Ovary (tissue), 3 donors: ENCODE measurements at regions not wholly inside any gene's neighbourhood (a gene's known extent, or its start where the extent isn't known, plus 50 kb on each side); places are given as distances from the start of the nearest gene placed in this dataset.

ENCODE experiments used
- EP300 ChIP-seq: sonication (generic); formaldehyde crosslinking; IDR thresholded peaks from one replicate; pipeline ENCODE4 v1.6.1; 2017; ENCODE audit warnings: antibody characterized with exemption
- TF ChIP-seq, protein P1 (sequence below), 3 donors: fragments of 450-650 bp in 2 of 3; fragments of 200-600 bp in 1 of 3; IDR thresholded peaks; one replicate each; pipeline versions ENCODE4 v1.5.1 to v1.8.0; 2016 to 2022; ENCODE audit warnings: antibody characterized with exemption in 3 of 3, mild to moderate bottlenecking in 1 of 3
- donor health status: DM: no; HTN: no; CAD: no.

DNA sequence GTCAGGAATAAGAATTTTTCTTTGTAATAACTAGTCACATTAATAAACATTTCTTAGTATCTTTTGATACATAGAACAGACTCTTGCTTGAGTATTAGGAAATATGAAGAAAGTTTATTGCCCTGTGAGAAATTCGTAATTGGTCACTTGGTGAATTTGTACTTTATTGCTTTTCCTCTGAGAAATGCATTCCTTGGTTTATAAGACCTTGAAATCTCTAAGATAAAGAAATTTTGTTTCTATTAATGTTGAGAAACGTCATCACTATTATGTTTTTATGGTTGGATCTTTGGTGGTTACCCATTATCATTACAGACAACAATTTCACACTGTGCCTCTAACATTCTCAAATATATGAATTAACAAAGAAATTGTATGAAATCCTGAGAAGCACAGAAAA is 652.0 kb upstream of the NECTIN3 start:
- TF ChIP-seq, protein P1, sequence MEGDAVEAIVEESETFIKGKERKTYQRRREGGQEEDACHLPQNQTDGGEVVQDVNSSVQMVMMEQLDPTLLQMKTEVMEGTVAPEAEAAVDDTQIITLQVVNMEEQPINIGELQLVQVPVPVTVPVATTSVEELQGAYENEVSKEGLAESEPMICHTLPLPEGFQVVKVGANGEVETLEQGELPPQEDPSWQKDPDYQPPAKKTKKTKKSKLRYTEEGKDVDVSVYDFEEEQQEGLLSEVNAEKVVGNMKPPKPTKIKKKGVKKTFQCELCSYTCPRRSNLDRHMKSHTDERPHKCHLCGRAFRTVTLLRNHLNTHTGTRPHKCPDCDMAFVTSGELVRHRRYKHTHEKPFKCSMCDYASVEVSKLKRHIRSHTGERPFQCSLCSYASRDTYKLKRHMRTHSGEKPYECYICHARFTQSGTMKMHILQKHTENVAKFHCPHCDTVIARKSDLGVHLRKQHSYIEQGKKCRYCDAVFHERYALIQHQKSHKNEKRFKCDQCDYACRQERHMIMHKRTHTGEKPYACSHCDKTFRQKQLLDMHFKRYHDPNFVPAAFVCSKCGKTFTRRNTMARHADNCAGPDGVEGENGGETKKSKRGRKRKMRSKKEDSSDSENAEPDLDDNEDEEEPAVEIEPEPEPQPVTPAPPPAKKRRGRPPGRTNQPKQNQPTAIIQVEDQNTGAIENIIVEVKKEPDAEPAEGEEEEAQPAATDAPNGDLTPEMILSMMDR (IDR thresholded peaks at IDR 0.05): no peak
- TF ChIP-seq EP300: no peak
